Superior temporal gyrus (tissue), 1 donor: ENCODE measurements at regions not wholly inside any gene's neighbourhood (a gene's known extent, or its start where the extent isn't known, plus 50 kb on each side); places are given as distances from the start of the nearest gene placed in this dataset.

Experiments used
- DNase-seq: peaks from one replicate; pipeline ENCODE4 v3.0.0-alpha.2; 2016; ENCODE audit errors: extremely low spot score

DNA sequence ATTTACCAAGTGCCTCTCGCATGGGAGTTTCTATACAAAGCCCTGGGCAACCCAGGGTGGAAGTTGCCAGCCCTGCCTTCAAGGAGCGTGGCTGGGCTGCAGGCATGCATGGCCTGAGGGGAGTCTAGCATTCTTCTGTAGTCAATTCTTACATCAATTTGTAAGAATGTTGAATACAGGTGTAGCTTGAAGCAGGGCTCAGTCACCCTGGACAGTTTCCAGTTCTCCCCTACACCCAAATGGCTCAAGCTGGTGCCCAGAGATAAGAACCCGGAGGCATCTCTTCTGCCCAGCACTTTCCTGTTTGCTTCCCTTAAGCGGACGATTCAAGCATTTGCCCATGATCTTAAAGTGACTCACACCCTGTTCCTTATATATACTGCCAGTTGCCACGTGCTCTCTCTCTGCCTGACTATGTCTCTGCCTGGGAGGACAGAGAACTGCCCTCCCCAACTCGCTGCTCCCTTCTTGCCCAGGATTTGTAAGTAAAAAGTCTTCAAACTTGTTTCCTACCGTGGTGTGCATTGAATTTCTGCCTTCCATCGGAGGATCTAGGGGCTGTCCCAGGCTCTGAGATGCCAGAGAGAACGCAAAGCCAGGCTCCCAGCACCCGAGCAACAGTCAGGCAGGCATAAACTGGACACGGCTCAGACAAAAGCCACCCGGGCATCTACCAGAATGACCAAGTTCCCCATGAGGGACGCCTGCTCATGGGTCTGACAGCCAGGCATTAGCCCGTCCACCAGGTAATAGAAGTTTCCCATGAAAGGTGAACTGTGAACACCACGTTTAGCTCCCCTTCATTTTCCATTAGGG lies 50.9 kb upstream of the AJAP1 start:
- peak; percentile 55 for DNase-seq
